ENCODE measurements at regions not wholly inside any gene's neighbourhood (a gene's known extent, or its start where the extent isn't known, plus 50 kb on each side); places are given as distances from the start of the nearest gene placed in this dataset.

- TF ChIP-seq POLR2A (IDR thresholded peaks at IDR 0.05) (no peak), CTCF (IDR thresholded peaks at IDR 0.05) (no peak), EP300 (IDR thresholded peaks at IDR 0.05) (no peak), POLR2AphosphoS5 (IDR thresholded peaks at IDR 0.05) (no peak)
- Histone ChIP-seq H3K4me3 (no peak overlapping the region), H3K27ac (no peak overlapping the region), H3K36me3 (no peaks in the 10 kb centered on the region), H3K9me3 (peaks cover 0 to 5% (median 0%) of the 10 kb centered on the region in 3 donors), H3K27me3 (no peaks in the 10 kb centered on the region), H3K4me1 (no peaks in the 10 kb centered on the region)
- 67 to 92% methylated on average over 3 to 5 of the region's 8 CpGs for WGBS, 2 donors (ENCODE audit: low coverage in 1 of 2)
- ATAC-seq: no peak
These were observed 49.9 kb upstream of the NANOS1 start for GRCh38 chr10:118979661-118980060.

All from gastroesophageal sphincter (tissue), 4 donors.